ENCODE measurements at regions not wholly inside any gene's neighbourhood (a gene's known extent, or its start where the extent isn't known, plus 50 kb on each side); places are given as distances from the start of the nearest gene placed in this dataset.
A peak's percentile ranks its signal among the peaks of the same experiment; 100 is the strongest.

DNA sequence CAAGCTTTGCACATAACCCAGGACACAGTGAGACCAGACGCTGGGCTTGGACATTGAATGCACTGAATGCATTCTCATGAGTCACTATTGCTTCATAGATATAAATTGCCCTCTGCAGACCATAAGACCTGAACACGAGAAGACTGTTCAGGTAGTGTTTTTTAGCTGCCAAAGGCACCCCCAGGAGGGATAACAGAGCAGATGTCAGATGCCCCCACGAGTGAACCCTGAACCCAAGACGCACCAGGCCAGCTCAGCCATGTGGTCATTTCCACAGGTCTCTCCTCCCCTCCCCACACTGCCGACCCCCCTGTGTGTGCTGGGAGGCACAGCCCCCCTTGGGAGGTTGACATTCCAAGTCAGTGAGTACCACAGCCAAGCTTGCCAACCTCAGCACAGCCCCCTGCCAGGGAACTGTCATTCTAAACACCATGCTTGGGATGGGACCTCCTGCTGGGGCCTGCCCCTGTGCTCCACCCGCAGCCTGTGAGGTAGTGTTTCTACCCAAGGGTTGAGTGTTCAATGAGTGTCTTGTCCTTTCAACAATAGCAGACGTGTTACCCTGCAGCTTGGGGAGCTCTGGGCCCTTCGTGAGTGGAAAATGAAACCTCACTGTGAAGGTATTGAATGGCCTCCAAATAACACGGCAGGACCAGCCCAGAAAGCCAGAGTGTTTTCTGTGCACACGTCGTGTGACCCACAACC, 68.2 kb downstream of the PSMG1 start:
- peak in 1 of 2 donors; percentile 62 for DNase-seq
- H3K4me3 ChIP-seq: no peak overlapping the region
- TF ChIP-seq, protein P1, sequence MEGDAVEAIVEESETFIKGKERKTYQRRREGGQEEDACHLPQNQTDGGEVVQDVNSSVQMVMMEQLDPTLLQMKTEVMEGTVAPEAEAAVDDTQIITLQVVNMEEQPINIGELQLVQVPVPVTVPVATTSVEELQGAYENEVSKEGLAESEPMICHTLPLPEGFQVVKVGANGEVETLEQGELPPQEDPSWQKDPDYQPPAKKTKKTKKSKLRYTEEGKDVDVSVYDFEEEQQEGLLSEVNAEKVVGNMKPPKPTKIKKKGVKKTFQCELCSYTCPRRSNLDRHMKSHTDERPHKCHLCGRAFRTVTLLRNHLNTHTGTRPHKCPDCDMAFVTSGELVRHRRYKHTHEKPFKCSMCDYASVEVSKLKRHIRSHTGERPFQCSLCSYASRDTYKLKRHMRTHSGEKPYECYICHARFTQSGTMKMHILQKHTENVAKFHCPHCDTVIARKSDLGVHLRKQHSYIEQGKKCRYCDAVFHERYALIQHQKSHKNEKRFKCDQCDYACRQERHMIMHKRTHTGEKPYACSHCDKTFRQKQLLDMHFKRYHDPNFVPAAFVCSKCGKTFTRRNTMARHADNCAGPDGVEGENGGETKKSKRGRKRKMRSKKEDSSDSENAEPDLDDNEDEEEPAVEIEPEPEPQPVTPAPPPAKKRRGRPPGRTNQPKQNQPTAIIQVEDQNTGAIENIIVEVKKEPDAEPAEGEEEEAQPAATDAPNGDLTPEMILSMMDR (IDR thresholded peaks at IDR 0.05): no peak

DNA sequence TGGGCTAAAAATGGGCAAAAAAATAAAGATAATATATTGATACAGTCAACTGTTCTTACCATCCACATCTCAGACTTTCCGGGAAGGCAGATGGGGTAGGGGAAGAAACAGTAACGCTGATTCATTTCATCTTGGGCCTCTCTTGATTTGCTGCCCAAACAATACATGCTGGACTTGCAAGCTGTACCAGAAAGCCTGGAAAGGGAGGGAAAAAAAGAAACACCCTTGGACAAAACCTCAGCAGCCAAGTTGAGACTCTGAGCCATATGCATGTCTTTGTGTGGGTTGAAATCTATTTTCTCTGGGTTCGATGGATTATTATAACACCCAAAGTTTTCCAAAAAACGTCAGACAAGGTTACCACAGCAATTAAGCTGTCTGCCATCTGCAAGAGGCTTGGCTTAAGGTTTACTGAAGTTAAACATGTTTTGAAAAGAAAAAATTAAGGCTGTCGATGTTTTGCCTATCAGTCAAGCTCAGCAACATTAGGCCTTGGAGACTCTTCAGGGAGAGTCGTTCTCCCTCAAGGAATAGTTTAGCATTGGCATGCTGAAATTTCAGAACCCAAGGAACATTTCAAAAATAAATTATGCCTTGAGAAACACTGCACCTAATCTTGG, 71.2 kb downstream of the PSMG1 start:
- DNase-seq: no peak
- no peaks in the 10 kb centered on the region for H3K9me3 ChIP-seq
- peak overlapping the region; percentile 39 to 62 for H3K27ac ChIP-seq
- intact Hi-C loops (cut with DNase I; ENCODE audit: low total_unique reads): no loop called here
- peaks cover 0 to 57% (median 37%) of the 10 kb centered on the region in 4 donors for H3K4me1 ChIP-seq
- H3K4me3 ChIP-seq: no peak overlapping the region
- TF ChIP-seq, protein P1 (IDR thresholded peaks at IDR 0.05): no peak
- H3K36me3 ChIP-seq: no peaks in the 10 kb centered on the region
- no peaks in the 10 kb centered on the region for H3K27me3 ChIP-seq

More for the DNA sequence above, 68.2 kb downstream of the PSMG1 start:
- no peaks in the 10 kb centered on the region for H3K9me3 ChIP-seq
- intact Hi-C loops (cut with DNase I; ENCODE audit: low total_unique reads): no loop called here
- no peaks in the 10 kb centered on the region for H3K27me3 ChIP-seq
- H3K4me1 ChIP-seq: peaks cover 0 to 57% (median 37%) of the 10 kb centered on the region in 4 donors
- no peaks in the 10 kb centered on the region for H3K36me3 ChIP-seq
- peak overlapping the region; percentile 26 to 62 for H3K27ac ChIP-seq

DNA sequence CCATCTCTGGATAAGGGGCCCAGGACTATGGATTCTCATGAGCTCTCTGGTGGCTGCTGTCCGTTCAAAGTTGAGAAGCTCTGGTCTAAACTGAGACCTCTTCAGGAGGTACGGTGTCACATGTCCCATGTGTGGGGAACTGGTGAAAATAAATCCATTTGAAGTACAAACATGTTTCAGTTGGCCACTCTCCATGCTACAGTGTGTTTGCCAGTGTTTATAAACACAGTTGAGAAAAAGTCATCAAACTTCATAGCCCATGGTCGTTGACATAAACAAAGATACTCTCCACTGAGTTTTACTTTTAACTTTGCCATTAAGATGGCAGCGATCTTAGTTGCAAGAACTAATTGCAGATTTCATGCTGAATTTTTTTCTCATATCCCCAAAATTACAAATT, 72.8 kb downstream of the PSMG1 start:
- DNase-seq: no peak

DNA sequence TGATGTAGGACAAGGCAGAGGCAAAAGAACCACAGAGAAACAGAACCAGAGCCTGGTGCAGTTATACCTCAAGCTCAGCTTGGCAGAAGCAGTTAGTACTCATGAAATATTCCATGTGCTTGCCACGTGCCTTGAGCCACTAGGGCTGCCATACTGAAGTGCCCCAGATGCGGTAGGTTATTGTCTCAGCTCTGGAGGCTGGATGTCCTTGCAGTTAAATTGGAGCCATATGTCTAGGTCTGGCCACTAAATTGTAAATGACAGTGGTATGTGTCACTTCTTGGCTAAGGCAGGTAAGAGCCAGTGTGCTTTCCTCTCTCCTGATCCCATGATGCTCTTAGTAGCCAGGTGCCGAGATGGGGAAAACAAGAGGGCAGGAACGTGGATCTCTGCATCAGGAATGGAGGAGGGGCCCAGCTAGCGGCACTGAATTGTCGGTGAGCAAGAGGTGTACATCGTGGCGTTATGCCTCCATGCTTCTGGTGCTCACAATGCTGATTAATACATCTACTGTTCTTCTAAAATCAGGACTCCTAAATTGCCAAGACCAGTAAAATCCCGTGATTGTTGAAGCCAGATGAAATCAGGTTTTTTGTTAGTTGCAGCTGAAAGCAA, 73.5 kb downstream of the PSMG1 start:
- Histone ChIP-seq H3K27me3 (no peaks in the 10 kb centered on the region), H3K9me3 (no peaks in the 10 kb centered on the region), H3K27ac (peak overlapping the region in 1 of 2 donors; percentile 9), H3K4me3 (no peak overlapping the region), H3K4me1 (peaks cover 0 to 55% (median 33%) of the 10 kb centered on the region in 4 donors), H3K36me3 (no peaks in the 10 kb centered on the region)
- peak in 1 of 2 donors; percentile 28 for DNase-seq
- intact Hi-C loops (cut with DNase I; ENCODE audit: low total_unique reads): no loop called here
- TF ChIP-seq, protein P1 (IDR thresholded peaks at IDR 0.05): no peak

More for the DNA sequence above, 72.8 kb downstream of the PSMG1 start:
- H3K9me3 ChIP-seq: no peaks in the 10 kb centered on the region
- intact Hi-C loops (cut with DNase I; ENCODE audit: low total_unique reads): no loop called here
- H3K27ac ChIP-seq: peak overlapping the region in 1 of 2 donors; percentile 9
- no peaks in the 10 kb centered on the region for H3K36me3 ChIP-seq
- TF ChIP-seq, protein P1 (IDR thresholded peaks at IDR 0.05): no peak
- H3K4me3 ChIP-seq: no peak overlapping the region
- H3K4me1 ChIP-seq: peaks cover 0 to 55% (median 33%) of the 10 kb centered on the region in 4 donors
- no peaks in the 10 kb centered on the region for H3K27me3 ChIP-seq

DNA sequence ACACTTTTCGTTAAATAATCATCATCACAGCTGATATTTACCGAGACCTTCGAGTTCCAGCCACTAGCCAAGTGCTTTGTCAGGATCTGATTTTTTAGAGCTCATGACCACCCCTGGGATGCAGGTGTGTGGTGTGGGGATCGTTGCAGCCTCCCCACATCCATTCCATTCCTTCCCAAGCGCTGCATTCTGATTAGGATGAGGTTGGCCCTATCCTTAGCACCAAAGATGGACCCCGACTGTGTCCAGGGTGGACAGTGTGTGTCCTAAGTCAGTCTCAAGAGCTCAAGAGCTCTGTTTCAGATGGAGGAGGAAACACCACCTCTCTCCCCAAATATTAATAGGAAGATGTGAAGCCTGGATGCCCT, 74.1 kb downstream of the PSMG1 start:
- Histone ChIP-seq H3K4me1 (peaks cover 0 to 55% (median 30%) of the 10 kb centered on the region in 4 donors), H3K4me3 (no peak overlapping the region), H3K27ac (no peak overlapping the region), H3K27me3 (no peaks in the 10 kb centered on the region), H3K9me3 (no peaks in the 10 kb centered on the region), H3K36me3 (no peaks in the 10 kb centered on the region)
- no peak for DNase-seq
- intact Hi-C loops (cut with DNase I; ENCODE audit: low total_unique reads): no loop called here
- TF ChIP-seq, protein P1 (IDR thresholded peaks at IDR 0.05): no peak
